HEK293T (cell line): ENCODE measurements at regions not wholly inside any gene's neighbourhood (a gene's known extent, or its start where the extent isn't known, plus 50 kb on each side); places are given as distances from the start of the nearest gene placed in this dataset.

Experiments used
- BHLHE40 ChIP-seq: fragments of 450-650 bp; IDR thresholded peaks from 2 replicates; pipeline ENCODE4 v1.6.1; 2016; ENCODE audit warnings: mild to moderate bottlenecking, moderate library complexity, borderline replicate concordance
- ELF4 ChIP-seq: fragments of 450-650 bp; IDR thresholded peaks from 2 replicates; pipeline ENCODE4 v1.6.1; 2017; ENCODE audit warnings: antibody characterized with exemption
- FOXK2 ChIP-seq: fragments of 450-650 bp; IDR thresholded peaks from 2 replicates; pipeline ENCODE4 v1.6.1; 2016; ENCODE audit warnings: mild to moderate bottlenecking

GRCh38 chr9:82212885-82213284 lies 224.3 kb downstream of the SPATA31D1 start:
- TF ChIP-seq BHLHE40 (no peak), FOXK2 (no peak), ELF4 (no peak)
